GM12891 (cell line): ENCODE measurements at regions not wholly inside any gene's neighbourhood (a gene's known extent, or its start where the extent isn't known, plus 50 kb on each side); places are given as distances from the start of the nearest gene placed in this dataset.

Source experiments
- DNase-seq: peaks from one replicate; pipeline ENCODE4 v3.0.0; 2011; ENCODE audit warnings: low spot score; ENCODE audit not compliant: insufficient read length
- FAIRE-seq: peaks from 2 replicates; lab custom pipeline; 2011; peaks lifted over from hg19 to GRCh38; lab: Jason Lieb, UNC
- PAX5 ChIP-seq: IDR thresholded peaks from 2 replicates; pipeline ENCODE4 v1.6.1; 2011; ENCODE audit warnings: low read length, moderate library complexity, mild to moderate bottlenecking; ENCODE audit not compliant: insufficient read depth, severe bottlenecking
- POLR2A ChIP-seq: IDR thresholded peaks from 2 replicates; pipeline ENCODE4 v1.6.1; 2011; ENCODE audit warnings: low read depth, low read length, control low read depth
- POLR2AphosphoS5 ChIP-seq: IDR thresholded peaks from 2 replicates; pipeline ENCODE4 v1.6.1; 2011; ENCODE audit warnings: low read depth, low read length, control low read depth
- POU2F2 ChIP-seq: IDR thresholded peaks from 2 replicates; pipeline ENCODE4 v1.6.1; 2011; ENCODE audit warnings: low read depth, mild to moderate bottlenecking, control low read depth, low read length, moderate library complexity
- SPI1 ChIP-seq: IDR thresholded peaks from 2 replicates; pipeline ENCODE4 v1.6.1; 2011; ENCODE audit warnings: low read depth, low read length, control low read depth
- TAF1 ChIP-seq: IDR thresholded peaks from 2 replicates; pipeline ENCODE4 v1.6.1; 2011; ENCODE audit warnings: low read depth, low read length, control low read depth

DNA sequence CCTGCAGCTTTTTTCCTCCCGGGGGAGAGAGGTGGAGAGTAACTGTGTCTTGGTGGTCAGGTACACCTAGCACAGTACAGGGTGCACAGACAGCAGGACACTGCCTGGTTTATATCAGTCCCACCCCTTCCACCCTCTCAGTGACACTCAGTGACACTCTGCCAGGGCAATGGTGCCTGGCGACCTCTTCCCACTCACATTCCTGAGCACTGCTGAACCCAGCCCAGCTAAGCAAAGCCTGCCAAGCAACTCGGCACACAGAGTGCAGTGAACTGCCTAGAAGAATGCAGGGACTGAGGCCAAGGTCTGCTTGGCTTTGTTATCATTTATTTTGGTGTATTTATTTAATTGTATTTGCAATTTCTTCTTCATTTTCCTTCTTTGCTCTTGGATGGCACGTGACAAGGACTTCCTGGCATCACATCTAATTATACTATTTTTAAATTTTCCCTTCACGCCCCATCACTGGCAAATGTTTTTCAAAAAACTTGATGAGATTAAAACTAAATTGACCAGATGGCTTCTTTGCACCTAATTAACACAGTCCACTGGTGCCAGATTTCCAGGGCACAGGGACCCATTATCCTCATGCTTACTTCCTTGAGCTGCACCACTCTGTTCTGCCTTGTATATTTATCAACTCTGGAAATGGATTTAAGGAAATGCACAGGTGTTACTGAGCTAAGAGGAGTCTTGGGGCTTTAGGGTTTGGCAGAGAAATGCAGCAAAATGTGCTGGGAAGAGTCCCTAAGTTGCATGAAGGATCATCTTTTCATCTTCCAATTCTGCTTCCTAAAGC is 205.6 kb downstream of the ADAMTS15 start:
- DNase-seq (no peak), FAIRE-seq (no peak)
- TF ChIP-seq TAF1 = no peak
- no peak for TF ChIP-seq PAX5
- TF ChIP-seq SPI1 = no peak
- no peak for TF ChIP-seq POLR2AphosphoS5
- no peak for TF ChIP-seq POLR2A
- TF ChIP-seq POU2F2 = no peak

DNA sequence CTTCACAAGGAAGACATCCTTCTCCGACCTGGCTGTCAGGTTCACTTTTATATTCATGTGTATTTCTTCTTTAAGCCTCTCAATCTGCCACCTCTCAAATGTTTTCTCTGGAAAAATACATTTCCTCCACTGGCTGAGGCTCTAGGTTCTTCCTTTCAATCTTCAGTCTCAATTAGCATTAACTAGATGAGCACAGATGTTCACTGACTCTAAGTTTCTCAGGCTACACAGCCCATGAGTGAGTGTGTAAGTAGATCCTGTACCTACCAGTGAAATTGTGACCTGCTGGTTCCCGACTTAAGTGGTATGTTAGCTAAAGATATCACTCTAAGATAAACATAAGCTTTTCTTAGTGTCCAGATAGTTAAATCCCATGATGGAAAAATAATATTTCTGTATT is 206.9 kb downstream of the ADAMTS15 start:
- no peak for TF ChIP-seq SPI1
- TF ChIP-seq POLR2A = no peak
- no peak for TF ChIP-seq POU2F2
- TF ChIP-seq POLR2AphosphoS5 = no peak
- no peak for TF ChIP-seq PAX5
- no peak for TF ChIP-seq TAF1
- DNase-seq (no peak), FAIRE-seq (no peak)

DNA sequence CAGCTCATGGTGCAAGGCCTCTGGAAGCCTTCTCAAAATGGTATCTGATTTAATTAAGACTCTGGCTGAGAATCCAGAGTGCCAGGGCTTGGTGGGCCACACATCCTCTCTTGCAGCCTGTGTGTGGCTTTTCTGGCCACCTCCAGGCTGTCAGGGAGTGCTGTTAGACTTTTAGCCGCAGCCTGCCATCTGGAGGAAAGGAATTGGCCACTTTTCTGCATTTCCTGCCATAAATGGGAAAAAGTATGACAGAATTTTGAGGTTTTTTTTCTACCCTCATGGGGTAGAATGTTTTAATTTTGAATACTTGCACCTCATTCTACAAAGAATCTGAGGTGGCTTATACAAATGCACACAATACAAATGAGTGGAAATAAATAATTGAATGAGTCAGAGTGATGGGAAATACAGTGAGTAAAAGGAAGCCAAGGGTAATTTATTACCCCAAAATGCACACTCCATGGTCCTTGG is 218.4 kb downstream of the ADAMTS15 start:
- no peak for FAIRE-seq

DNA sequence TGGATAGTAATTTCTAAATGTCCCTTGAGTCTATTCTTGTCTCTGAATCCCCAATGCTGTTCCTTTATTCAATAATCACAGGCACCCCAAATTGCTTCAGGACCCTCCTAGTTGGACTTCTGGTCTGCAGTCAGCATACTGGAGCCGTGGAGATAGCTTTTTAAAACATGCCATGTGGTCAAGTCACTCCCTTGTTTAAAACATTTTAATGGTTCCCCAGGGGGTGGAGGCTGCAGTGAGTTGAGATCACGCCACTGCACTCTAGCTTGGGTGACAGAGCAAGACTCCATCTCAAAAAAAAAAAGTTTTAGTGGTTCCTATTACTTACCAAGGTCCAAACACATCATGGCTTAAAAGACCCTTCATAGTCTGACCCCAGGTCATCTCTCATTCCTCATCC is 220.3 kb downstream of the ADAMTS15 start:
- no peak for FAIRE-seq
- DNase-seq = no peak
- TF ChIP-seq POLR2A (no peak), POU2F2 (no peak), TAF1 (no peak), SPI1 (no peak), POLR2AphosphoS5 (no peak), PAX5 (no peak)

More for the DNA sequence above, 218.4 kb downstream of the ADAMTS15 start:
- DNase-seq = no peak
- TF ChIP-seq TAF1 = no peak
- no peak for TF ChIP-seq SPI1
- TF ChIP-seq POU2F2 = no peak
- no peak for TF ChIP-seq PAX5
- no peak for TF ChIP-seq POLR2A
- no peak for TF ChIP-seq POLR2AphosphoS5

DNA sequence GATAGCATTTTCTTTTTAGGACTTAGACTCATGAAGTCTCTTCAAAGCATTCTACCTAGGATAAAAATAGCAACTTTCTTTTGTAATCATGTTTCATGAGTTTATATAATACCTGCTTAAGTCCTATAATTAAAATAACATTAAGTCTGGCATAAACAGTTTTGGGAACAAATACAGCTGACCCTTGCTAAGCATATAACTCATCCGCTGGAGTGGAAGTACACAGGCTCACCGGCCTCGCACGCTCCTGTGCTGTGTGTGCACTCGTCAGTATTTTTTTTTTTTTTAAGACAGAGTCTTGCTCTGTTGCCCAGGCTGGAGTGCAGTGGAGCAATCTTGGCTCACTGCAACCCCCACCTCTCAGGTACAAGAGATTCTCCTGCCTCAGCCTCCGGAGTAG is 221.8 kb downstream of the ADAMTS15 start:
- FAIRE-seq (no peak), DNase-seq (no peak)
- TF ChIP-seq PAX5 = no peak
- no peak for TF ChIP-seq SPI1
- TF ChIP-seq TAF1 = no peak
- TF ChIP-seq POU2F2 = no peak
- TF ChIP-seq POLR2AphosphoS5 = no peak

DNA sequence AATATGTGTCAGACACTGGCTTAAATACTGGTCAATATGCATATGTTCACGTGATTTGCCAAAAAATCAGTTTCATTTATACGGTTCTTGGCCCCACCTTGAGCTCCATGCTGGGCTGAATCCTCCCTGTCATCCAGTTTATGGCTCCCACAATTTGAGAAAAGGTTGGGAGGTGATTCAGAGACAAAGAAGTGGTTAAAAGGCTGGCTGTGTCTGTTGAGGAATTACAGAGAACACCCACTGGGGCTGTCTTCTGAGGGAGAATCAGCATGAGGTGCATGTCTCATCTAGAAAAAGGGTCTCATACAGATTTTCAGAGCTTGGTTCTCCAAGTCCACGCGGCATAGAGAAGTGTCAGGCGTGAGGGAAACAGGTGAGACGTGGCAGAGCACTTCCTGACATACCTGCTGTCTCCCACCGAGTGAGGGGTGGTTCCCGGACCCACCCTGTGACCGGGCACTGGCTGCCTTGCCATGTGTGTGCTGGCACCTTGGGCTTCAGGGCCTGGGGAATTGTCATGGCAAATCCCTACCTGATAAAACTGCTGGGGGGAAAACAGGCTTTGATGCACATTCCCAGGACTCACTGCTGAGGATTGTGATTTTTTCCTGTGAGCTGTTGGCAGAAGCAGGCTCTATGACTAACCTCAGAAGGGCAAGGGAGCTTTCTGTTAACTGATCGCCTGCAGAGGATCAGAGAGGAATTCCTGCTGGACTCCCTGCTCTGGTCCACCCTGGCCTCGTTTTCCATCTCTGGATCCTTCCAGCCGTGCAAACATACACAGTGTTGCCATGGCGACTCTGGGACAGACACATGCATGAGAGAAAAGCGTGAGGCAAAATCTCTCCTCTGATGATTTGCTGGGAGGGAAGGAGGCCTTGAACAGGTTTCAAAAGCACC is 223.6 kb downstream of the ADAMTS15 start:
- DNase-seq (no peak), FAIRE-seq (no peak)
- TF ChIP-seq PAX5 (no peak), SPI1 (no peak), POU2F2 (no peak), POLR2AphosphoS5 (no peak), TAF1 (no peak), POLR2A (no peak)

DNA sequence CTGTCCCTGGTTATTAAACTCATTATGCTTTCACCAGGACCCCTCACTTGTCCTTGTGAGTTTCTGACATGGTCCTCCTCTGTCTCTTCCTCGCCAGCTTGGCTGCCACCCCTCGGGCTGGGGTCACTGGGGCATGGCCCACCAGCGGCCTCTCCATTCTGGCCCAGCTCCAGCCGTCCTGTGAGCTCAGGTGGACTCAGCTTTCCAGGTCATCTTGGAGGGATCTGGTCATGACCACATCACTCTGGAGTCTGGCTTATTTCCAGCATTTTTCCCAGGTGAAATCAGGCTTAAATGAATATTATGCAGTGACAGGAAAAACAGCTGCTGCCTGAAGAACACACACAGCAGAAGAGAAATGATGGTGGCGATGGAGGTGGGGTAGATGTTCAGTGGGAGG is 224.5 kb downstream of the ADAMTS15 start:
- TF ChIP-seq PAX5 = no peak
- no peak for TF ChIP-seq SPI1
- TF ChIP-seq TAF1 = no peak
- no peak for TF ChIP-seq POLR2A
- no peak for TF ChIP-seq POU2F2
- TF ChIP-seq POLR2AphosphoS5 = no peak
- FAIRE-seq (no peak), DNase-seq (no peak)

DNA sequence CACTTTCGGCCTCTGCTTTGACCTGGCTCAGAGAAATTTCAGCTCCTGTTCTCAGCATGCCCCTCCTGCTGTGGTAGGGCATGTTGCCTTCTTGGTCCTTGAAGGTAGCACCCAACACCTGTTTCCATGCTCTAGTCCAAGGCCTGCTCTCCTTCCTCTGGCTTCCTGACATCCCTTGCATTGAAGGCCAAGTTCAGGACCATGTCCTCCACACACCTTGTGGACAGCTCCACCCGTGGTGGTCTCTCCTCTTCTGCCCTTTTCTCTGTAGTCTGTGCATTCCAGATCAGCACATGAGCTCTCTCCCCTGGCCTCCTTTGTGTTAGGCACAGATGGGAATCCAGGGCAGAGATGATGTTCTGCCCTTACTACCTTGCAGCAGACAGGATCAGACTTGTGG is 225.3 kb downstream of the ADAMTS15 start:
- TF ChIP-seq PAX5 = no peak
- no peak for TF ChIP-seq POLR2A
- no peak for TF ChIP-seq POLR2AphosphoS5
- no peak for TF ChIP-seq POU2F2
- TF ChIP-seq TAF1 = no peak
- no peak for TF ChIP-seq SPI1
- DNase-seq = no peak
- FAIRE-seq = no peak

DNA sequence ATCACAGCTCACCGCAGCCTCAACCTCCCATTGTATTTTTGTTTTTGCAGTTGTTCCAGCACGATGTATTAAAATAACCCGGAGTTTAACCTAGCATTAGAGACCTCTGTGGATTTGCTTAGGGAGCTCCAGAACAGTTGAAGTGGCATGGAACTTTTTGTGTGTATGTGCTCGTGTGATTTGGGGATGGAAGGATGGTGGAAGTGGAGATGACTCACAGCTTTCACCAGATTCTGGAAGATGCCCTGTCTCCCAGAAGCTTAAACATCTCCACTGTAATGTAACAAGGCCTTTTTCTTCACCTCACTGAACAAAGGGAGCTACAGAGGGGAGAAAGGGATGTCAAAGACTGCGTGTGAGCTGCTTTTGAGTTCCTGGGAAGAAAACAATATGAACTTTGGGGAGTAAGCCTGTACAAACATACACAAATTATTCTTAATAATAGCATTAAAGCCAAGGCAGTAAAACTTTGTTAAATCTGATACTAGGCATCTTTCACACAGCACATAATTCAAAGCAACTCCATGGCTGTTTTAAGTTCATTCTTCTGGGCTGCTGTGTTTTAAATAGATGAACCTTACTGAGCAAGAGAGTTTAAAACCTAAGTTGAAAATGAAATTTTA is 226.4 kb downstream of the ADAMTS15 start:
- DNase-seq = no peak
- no peak for FAIRE-seq
- TF ChIP-seq POU2F2 (no peak), SPI1 (no peak), POLR2A (no peak), TAF1 (no peak), POLR2AphosphoS5 (no peak), PAX5 (no peak)
